K562 (cell line): ENCODE measurements at regions not wholly inside any gene's neighbourhood (a gene's known extent, or its start where the extent isn't known, plus 50 kb on each side); places are given as distances from the start of the nearest gene placed in this dataset.
A peak's percentile ranks its signal among the peaks of the same experiment; 100 is the strongest.

Experiments
- ARNT ChIP-seq, 2 experiments: fragments of 450-650 bp; IDR thresholded peaks; 2 replicates each; pipeline ENCODE4 v1.6.1; 2016; ENCODE audit warnings: mild to moderate bottlenecking in 1 of 2
- ATF1 ChIP-seq, 2 experiments: fragments of 450-650 bp in 1 of 2; IDR thresholded peaks; 2 replicates each; pipeline ENCODE4 v1.6.1; 2016; ENCODE audit warnings: missing compliant biosample characterization in 1 of 2, missing genetic modification characterization in 1 of 2
- CEBPB ChIP-seq: fragments of 450-650 bp; IDR thresholded peaks from 2 replicates; pipeline ENCODE4 v1.6.1; 2016; ENCODE audit warnings: missing genetic modification characterization, missing compliant biosample characterization
- CREB3L1 ChIP-seq: fragments of 450-650 bp; IDR thresholded peaks from 2 replicates; pipeline ENCODE4 v1.6.1; 2014; ENCODE audit warnings: low read depth, mild to moderate bottlenecking, moderate library complexity, borderline replicate concordance
- DPF2 ChIP-seq: fragments of 450-650 bp; IDR thresholded peaks from 2 replicates; pipeline ENCODE4 v1.6.1; 2016
- ESRRA ChIP-seq: fragments of 450-650 bp; IDR thresholded peaks from 2 replicates; pipeline ENCODE4 v1.6.1; 2014; ENCODE audit warnings: low read depth, mild to moderate bottlenecking, moderate library complexity, borderline replicate concordance
- FOSL1 ChIP-seq: fragments of 200-800 bp; sonication (Bioruptor generic); conservative IDR thresholded peaks from 2 replicates; pipeline ENCODE4 v1.6.1; 2016; ENCODE audit warnings: missing genetic modification characterization, missing compliant biosample characterization
- GTF2E2 ChIP-seq: fragments of 200-800 bp; sonication (Bioruptor generic); IDR thresholded peaks from 2 replicates; pipeline ENCODE4 v1.6.1; 2016; ENCODE audit warnings: missing genetic modification characterization, missing compliant biosample characterization
- GTF3C2 ChIP-seq: IDR thresholded peaks from 3 replicates; pipeline ENCODE4 v1.6.1; 2011; ENCODE audit warnings: borderline replicate concordance, mild to moderate bottlenecking, moderate library complexity; ENCODE audit not compliant: insufficient read length; ENCODE audit errors: extremely low read depth
- HNRNPUL1 ChIP-seq: fragments of 200-400 bp; formaldehyde crosslinking; IDR thresholded peaks from 2 replicates; pipeline ENCODE4 v1.6.1; 2017; ENCODE audit warnings: low read length
- IRF9 ChIP-seq: fragments of 450-650 bp; IDR thresholded peaks from 2 replicates; pipeline ENCODE4 v1.6.1; 2016; ENCODE audit warnings: missing biosample characterization, missing genetic modification characterization
- NCOA1 ChIP-seq: fragments of 450-650 bp; IDR thresholded peaks from 2 replicates; pipeline ENCODE4 v1.6.1; 2016; ENCODE audit warnings: low read depth
- NFIC ChIP-seq: fragments of 450-650 bp; IDR thresholded peaks from 2 replicates; pipeline ENCODE4 v1.6.1; 2017; ENCODE audit warnings: mild to moderate bottlenecking, inconsistent platforms
- NKRF ChIP-seq: fragments of 450-650 bp; IDR thresholded peaks from 2 replicates; pipeline ENCODE4 v1.6.1; 2016; ENCODE audit warnings: borderline replicate concordance
- NRF1 ChIP-seq, 2 experiments: fragments of 450-650 bp; IDR thresholded peaks in 1 of 2; conservative IDR thresholded peaks in 1 of 2; 2 replicates each; pipeline ENCODE4 v1.6.1; 2014; ENCODE audit warnings: mild to moderate bottlenecking in 2 of 2
- ZEB2 ChIP-seq: fragments of 450-650 bp; IDR thresholded peaks from 2 replicates; pipeline ENCODE4 v1.6.1; 2016

- TF ChIP-seq NKRF: no peak
- peak in 1 of 2 experiments; percentile 100; a peak in 2 of 4 replicates for TF ChIP-seq ARNT (IDR thresholded peaks at IDR 0.05)
- TF ChIP-seq FOSL1: peak; percentile 79
- peak; percentile 88 for TF ChIP-seq ZEB2
- peak; percentile 94 for TF ChIP-seq DPF2
- TF ChIP-seq IRF9 (tag): peak; percentile 85
- TF ChIP-seq NFIC: peak; percentile 57
- no peak for TF ChIP-seq GTF3C2
- 0 out of 4 replicates have a peak, but pooled peaks of 1 of the 2 experiments have one; percentile 21 for TF ChIP-seq NRF1 (conservative IDR thresholded peaks at IDR 0.05 in 1 of 2, IDR thresholded peaks at IDR 0.05 in 1 of 2)
- TF ChIP-seq GTF2E2: no peak
- peak; percentile 100 for TF ChIP-seq CEBPB (tag)
- no peak for TF ChIP-seq ATF1 (CRISPR knock-in tag; IDR thresholded peaks at IDR 0.05)
- peak; percentile 71 for TF ChIP-seq ATF1 (tag; IDR thresholded peaks at IDR 0.05)
- peak; percentile 53; the same call in 1 of the 2 replicates for TF ChIP-seq CREB3L1
- no peak for TF ChIP-seq HNRNPUL1
- TF ChIP-seq ESRRA: no peak
- peak; percentile 60; the same call in 1 of the 2 replicates for TF ChIP-seq NCOA1
Measured at GRCh38 chr10:3668276-3668965, 116.6 kb downstream of the KLF6 start (continued).
